AG09319 (cell line): ENCODE measurements at regions not wholly inside any gene's neighbourhood (a gene's known extent, or its start where the extent isn't known, plus 50 kb on each side); places are given as distances from the start of the nearest gene placed in this dataset.
A peak's percentile ranks its signal among the peaks of the same experiment; 100 is the strongest.
"Not testable (repeated sequence)": the region's sequence is repeated elsewhere in the genome, so short reads cannot be mapped to it uniquely, and the experiment has no call there.

Experiments used
- DNase-seq: peaks from one replicate; pipeline ENCODE4 v3.0.0-alpha.2; 2010; ENCODE audit warnings: low read depth; ENCODE audit errors: extremely low read depth
- TF ChIP-seq, protein P1 (sequence below): IDR thresholded peaks from 2 replicates; pipeline ENCODE4 v1.5.1; 2011; ENCODE audit warnings: low read depth, mild to moderate bottlenecking, inconsistent platforms, low read length, moderate library complexity

DNA sequence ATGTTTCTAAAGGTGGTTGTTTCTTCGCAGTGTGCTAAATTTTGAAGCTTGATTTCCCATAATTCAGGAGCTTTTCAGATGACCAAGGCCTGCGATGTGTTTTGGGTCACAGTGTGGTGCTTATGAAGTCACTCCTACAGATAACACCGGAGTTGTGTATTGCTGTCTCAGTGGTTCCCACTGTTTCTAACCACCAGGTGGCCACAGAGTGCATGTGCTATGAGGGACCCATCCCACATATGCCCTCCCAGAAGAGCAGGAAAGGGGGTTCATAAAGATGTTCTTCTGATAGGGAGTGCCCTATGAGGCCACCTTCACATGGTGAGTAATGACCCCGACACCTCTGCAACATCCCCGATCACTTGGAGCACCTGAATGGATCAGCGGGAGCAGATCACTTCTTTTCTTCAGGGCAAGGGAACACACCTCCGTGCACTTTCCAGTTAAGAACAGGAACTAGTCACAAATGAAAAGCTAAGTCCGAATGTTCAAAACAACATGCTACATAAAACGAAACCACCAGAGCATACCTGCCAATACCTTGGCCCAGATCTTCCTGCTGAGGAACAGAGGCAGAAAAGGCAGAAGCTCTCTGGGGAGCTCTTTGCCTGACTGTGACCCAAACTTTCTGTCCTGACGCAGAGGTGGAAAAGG, 262.1 kb downstream of the FAM72C start:
- TF ChIP-seq, protein P1, sequence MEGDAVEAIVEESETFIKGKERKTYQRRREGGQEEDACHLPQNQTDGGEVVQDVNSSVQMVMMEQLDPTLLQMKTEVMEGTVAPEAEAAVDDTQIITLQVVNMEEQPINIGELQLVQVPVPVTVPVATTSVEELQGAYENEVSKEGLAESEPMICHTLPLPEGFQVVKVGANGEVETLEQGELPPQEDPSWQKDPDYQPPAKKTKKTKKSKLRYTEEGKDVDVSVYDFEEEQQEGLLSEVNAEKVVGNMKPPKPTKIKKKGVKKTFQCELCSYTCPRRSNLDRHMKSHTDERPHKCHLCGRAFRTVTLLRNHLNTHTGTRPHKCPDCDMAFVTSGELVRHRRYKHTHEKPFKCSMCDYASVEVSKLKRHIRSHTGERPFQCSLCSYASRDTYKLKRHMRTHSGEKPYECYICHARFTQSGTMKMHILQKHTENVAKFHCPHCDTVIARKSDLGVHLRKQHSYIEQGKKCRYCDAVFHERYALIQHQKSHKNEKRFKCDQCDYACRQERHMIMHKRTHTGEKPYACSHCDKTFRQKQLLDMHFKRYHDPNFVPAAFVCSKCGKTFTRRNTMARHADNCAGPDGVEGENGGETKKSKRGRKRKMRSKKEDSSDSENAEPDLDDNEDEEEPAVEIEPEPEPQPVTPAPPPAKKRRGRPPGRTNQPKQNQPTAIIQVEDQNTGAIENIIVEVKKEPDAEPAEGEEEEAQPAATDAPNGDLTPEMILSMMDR: peak; percentile 22
- DNase-seq: not testable (repeated sequence)

DNA sequence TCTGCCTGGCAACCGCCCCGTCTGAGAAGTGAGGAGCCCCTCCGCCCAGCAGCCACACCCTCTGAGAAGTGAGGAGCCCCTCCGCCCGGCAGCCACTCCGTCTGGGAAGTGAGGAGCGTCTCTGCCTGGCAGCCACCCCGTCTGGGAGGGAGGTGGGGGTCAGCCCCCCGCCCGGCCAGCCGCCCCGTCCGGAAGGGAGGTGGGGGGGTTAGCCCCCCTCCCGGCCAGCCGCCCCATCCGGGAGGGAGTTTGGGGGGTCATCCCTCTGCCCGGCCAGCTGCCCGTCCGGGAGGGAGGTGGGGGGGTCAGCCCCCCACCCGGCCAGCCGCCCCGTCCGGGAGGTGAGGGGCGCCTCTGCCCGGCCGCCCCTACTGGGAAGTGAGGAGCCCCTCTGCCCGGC, 269.0 kb downstream of the FAM72C start:
- not testable (repeated sequence) for DNase-seq

DNA sequence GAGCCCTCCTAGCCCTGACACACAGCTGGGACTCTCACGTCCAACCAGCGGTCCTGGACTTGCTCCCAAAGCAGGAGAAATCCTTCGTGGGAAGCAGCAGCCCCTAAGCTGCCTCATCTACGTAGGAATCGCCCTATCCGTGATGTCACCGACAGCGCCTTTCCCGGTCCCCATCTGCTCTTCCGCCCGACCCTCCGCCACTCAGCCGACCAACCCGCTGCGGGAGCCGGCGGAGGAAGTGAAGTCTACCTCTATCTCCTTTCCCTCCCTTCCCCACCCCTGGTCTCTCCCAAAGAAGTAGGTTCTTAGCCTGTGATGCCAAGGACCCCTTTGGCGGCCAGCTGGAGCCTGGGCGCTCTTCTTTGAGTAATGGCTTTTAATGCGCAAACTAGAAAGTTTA, 272.1 kb downstream of the FAM72C start:
- no peak for DNase-seq
- TF ChIP-seq, protein P1: no peak

DNA sequence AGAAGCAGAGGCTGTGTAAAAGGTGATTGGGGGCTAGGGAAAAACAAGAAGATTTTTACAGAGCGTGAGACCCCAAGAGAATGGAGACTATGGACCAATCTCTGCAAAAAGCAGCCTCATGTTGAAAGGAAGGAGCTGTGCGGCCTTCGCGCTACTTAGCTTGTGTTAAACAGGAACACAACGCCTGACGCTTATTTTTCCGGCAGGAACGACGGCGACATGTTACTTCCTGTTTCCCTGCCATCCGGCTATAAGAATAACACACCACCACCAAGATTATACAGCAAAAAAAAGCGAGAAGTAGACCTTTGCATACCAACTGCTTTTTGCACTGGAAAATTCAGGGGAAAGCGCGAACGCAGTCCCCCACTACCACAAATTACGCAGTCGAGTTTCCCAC, 272.7 kb downstream of the FAM72C start:
- TF ChIP-seq, protein P1: no peak
- DNase-seq: no peak

DNA sequence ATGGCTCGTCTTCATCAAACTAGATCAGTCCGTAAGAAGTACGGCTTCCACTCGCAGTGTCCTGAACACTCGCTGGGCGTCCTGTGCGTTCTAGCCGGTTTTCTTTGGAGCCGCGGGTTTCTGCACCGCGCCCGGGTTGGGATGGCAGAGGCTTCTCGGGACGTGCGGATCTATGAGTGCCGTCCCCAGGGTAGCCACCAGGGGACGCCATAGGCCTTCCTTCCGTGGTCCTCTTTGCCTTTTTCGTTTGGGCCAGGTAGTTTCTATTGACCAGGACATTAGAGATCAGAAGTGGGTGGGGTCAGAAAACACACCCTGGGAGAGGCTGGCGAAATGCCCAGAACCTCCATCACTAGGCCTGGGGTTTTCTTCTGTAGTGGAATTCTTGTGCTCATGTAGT, 273.8 kb downstream of the FAM72C start:
- no peak for DNase-seq
- TF ChIP-seq, protein P1: peak; percentile 52

DNA sequence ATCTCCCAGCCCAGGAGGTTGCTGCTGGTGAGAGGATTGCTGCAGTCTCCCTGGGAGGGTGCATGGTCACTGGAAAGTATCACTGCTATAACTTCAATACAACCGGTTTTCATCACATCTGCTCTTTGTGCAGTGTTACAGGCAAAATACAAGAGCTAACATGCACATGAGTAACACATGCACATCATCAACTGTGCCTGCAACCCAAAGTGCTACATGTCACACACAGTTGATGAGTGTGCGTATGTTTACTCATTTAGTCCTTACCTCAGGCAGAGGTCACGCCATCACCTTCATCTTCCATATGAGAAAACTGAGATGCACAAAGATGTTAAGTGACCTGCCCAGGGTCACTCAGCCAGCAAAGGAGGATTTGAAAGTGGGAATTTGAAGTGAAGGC, 277.7 kb downstream of the FAM72C start:
- TF ChIP-seq, protein P1: no peak
- DNase-seq: no peak

DNA sequence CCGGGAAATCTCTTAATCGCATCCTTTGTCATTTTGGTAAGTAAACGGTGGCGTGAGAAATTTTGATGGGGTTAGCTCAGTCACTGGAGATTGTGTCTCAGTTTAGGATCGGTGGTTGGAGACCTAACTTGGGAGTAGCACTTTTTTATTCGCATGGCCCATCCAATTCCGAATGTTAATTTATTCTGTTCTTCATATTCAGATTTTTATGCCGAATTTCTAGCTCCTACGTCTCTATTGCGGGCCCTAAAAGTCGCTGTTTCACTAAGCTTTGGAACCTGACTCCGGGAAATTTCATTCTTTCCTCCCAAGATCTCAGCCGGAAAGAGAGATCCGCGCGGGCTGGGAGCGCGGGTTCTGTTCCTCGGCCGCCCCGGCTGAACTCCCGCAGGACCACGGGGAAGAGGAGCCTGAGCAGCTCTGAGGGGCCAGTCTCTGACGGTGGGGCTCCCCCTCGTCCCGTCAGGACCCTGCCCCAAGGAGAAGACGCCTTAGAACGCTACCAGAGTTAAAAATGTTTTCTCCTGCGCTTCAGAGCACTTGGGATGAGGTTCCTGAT, 279.7 kb downstream of the FAM72C start:
- TF ChIP-seq, protein P1: no peak

DNA sequence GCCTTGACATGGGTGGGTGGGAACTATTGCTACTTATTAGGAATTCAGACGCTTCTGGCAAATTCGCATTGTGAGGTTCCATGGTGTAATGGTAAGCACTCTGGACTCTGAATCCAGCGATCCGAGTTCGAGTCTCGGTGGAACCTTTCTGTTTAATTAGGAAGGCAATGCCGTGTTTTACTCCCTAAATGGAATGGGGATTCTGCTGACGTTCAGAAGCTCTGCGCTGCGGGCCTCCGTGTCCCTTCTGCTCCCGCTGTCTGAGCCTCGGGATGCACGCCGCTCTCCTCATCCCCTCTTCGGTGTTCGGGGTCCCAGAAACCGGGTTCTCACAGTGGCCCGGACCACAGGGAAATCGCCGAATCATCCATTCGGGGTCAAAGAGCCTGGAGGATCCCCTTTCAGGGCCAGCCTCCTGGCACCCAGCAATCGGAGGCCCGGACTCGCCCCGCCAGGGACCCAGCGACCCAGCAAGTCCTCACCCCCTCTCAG, 280.3 kb downstream of the FAM72C start:
- no peak for DNase-seq
- TF ChIP-seq, protein P1: no peak

More for the DNA sequence above, 279.7 kb downstream of the FAM72C start:
- DNase-seq: no peak
